ENCODE measurements at regions not wholly inside any gene's neighbourhood (a gene's known extent, or its start where the extent isn't known, plus 50 kb on each side); places are given as distances from the start of the nearest gene placed in this dataset.

GRCh38 chr4:142974328-142974727 is 128.2 kb upstream of the INPP4B start:
- no peak for DNase-seq

- no peak for DNase-seq
Measured at GRCh38 chr4:142975618-142976017, 129.5 kb upstream of the INPP4B start.

- no peak for DNase-seq
Measured at GRCh38 chr4:142976482-142976881, 130.4 kb upstream of the INPP4B start.

- DNase-seq = no peak
Measured at GRCh38 chr4:142977182-142977581, 131.1 kb upstream of the INPP4B start.

GRCh38 chr4:142983065-142983464 is 137.0 kb upstream of the INPP4B start:
- no peak for DNase-seq

- no peak for DNase-seq
Measured at GRCh38 chr4:142983589-142983988, 137.5 kb upstream of the INPP4B start.

GRCh38 chr4:142984871-142985585 is 138.9 kb upstream of the INPP4B start:
- peak; percentile 16 for DNase-seq

GRCh38 chr4:143016171-143016570 is 168.5 kb upstream of the USP38 start:
- DNase-seq = no peak

GRCh38 chr4:143017210-143017609 is 167.5 kb upstream of the USP38 start:
- DNase-seq = no peak

- no peak for DNase-seq
Measured at GRCh38 chr4:143019351-143019750, 165.4 kb upstream of the USP38 start.

- no peak for DNase-seq
Measured at GRCh38 chr4:143021384-143021783, 163.3 kb upstream of the USP38 start.

GRCh38 chr4:143023239-143023918 is 161.3 kb upstream of the USP38 start:
- DNase-seq = no peak

GRCh38 chr4:143025081-143025704 is 159.5 kb upstream of the USP38 start:
- no peak for DNase-seq

GRCh38 chr4:143026459-143027170 is 158.1 kb upstream of the USP38 start:
- no peak for DNase-seq

- no peak for DNase-seq
Measured at GRCh38 chr4:143035661-143036060, 149.1 kb upstream of the USP38 start.

- no peak for DNase-seq
Measured at GRCh38 chr4:143036443-143036842, 148.3 kb upstream of the USP38 start.

GRCh38 chr4:143046454-143046853 is 138.3 kb upstream of the USP38 start:
- no peak for DNase-seq

GRCh38 chr4:143046906-143047305 is 137.8 kb upstream of the USP38 start:
- DNase-seq = no peak

- no peak for DNase-seq
Measured at GRCh38 chr4:143054971-143055370, 129.7 kb upstream of the USP38 start.

- no peak for DNase-seq
Measured at GRCh38 chr4:143055997-143056396, 128.7 kb upstream of the USP38 start.

GRCh38 chr4:143071351-143071750 is 113.4 kb upstream of the USP38 start:
- DNase-seq = no peak

GRCh38 chr4:143076723-143077122 is 108.0 kb upstream of the USP38 start:
- DNase-seq = no peak

GRCh38 chr4:143082701-143083100 is 102.0 kb upstream of the USP38 start:
- no peak for DNase-seq

All from NCI-H1048 (cell line).